ENCODE measurements at regions not wholly inside any gene's neighbourhood (a gene's known extent, or its start where the extent isn't known, plus 50 kb on each side); places are given as distances from the start of the nearest gene placed in this dataset.

DNA sequence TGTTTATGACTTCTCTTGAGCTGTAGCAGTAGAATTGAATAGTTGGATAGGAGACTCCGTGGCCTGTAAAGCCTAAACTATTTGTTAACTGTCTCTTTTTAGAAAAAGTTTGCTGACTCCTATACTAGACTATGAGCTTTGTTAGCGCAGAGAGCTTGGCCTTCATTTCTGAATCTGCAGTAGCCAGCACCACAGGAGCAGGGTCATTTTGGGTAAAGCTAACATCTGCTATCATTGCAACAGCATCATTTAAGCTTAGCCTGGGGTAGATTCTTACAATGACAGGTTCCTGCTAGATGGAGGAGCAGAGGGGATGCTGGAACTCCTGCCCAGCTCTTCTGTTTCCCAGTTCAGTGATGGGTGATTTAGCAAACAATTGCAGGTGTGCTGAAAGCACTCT lies 133.7 kb upstream of the ASTN2 start:
- TF ChIP-seq, protein P1, sequence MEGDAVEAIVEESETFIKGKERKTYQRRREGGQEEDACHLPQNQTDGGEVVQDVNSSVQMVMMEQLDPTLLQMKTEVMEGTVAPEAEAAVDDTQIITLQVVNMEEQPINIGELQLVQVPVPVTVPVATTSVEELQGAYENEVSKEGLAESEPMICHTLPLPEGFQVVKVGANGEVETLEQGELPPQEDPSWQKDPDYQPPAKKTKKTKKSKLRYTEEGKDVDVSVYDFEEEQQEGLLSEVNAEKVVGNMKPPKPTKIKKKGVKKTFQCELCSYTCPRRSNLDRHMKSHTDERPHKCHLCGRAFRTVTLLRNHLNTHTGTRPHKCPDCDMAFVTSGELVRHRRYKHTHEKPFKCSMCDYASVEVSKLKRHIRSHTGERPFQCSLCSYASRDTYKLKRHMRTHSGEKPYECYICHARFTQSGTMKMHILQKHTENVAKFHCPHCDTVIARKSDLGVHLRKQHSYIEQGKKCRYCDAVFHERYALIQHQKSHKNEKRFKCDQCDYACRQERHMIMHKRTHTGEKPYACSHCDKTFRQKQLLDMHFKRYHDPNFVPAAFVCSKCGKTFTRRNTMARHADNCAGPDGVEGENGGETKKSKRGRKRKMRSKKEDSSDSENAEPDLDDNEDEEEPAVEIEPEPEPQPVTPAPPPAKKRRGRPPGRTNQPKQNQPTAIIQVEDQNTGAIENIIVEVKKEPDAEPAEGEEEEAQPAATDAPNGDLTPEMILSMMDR (conservative IDR thresholded peaks at IDR 0.05; ENCODE audit: low read length): no peak
- no peak for TF ChIP-seq EZH2phosphoT487 (IDR thresholded peaks at IDR 0.05; ENCODE audit: borderline replicate concordance, low read depth, low read length)
